C4-2B (cell line): ENCODE measurements at regions not wholly inside any gene's neighbourhood (a gene's known extent, or its start where the extent isn't known, plus 50 kb on each side); places are given as distances from the start of the nearest gene placed in this dataset.

ENCODE experiments used
- CTCF ChIP-seq: fragments of 450-650 bp; conservative IDR thresholded peaks from 2 replicates; pipeline ENCODE4 v1.5.1; 2017; ENCODE audit warnings: mild to moderate bottlenecking
- ZFX ChIP-seq: fragments of 450-650 bp; IDR thresholded peaks from 2 replicates; pipeline ENCODE4 v1.6.1; 2017

- no peak for TF ChIP-seq CTCF
- no peak for TF ChIP-seq ZFX
Observed at GRCh38 chr1:55580845-55581332, 365.7 kb upstream of the USP24 start.
